HG03103 (cell line): ENCODE measurements at regions not wholly inside any gene's neighbourhood (a gene's known extent, or its start where the extent isn't known, plus 50 kb on each side); places are given as distances from the start of the nearest gene placed in this dataset.

Experiments
- ATAC-seq: cut with Tn5 transposase; IDR thresholded peaks from one replicate; pipeline ENCODE4 v1.9.1; 2021; ENCODE audit warnings: low read depth; ENCODE audit not compliant: unreplicated experiment

- ATAC-seq, result no peak
These were observed 59.1 kb downstream of the BOD1 start for GRCh38 chr5:173557123-173557903.

GRCh38 chr5:173556142-173557028 lies 60.1 kb downstream of the BOD1 start:
- ATAC-seq, result no peak

- ATAC-seq, result no peak
These were observed 61.3 kb downstream of the BOD1 start for GRCh38 chr5:173554989-173555705.

- ATAC-seq, result no peak
These were observed 62.2 kb downstream of the BOD1 start for GRCh38 chr5:173554038-173554955.

- no peak for ATAC-seq
These were observed 65.8 kb downstream of the BOD1 start for GRCh38 chr5:173550641-173551040.

GRCh38 chr5:173549644-173550043 lies 66.8 kb downstream of the BOD1 start:
- ATAC-seq, result no peak

- peak; percentile 68 for ATAC-seq
These were observed 68.9 kb downstream of the BOD1 start for GRCh38 chr5:173547579-173547978.

GRCh38 chr5:173542964-173543363 lies 73.5 kb downstream of the BOD1 start:
- ATAC-seq, result no peak

- no peak for ATAC-seq
These were observed 74.3 kb downstream of the BOD1 start for GRCh38 chr5:173542159-173542558.

GRCh38 chr5:173538654-173539053 lies 77.8 kb downstream of the BOD1 start:
- ATAC-seq, result no peak

- no peak for ATAC-seq
These were observed 78.4 kb downstream of the BOD1 start for GRCh38 chr5:173538018-173538417.

- no peak for ATAC-seq
These were observed 79.2 kb downstream of the BOD1 start for GRCh38 chr5:173537228-173537627.

- no peak for ATAC-seq
These were observed 80.3 kb downstream of the BOD1 start for GRCh38 chr5:173535976-173536639.

- ATAC-seq, result no peak
These were observed 81.1 kb downstream of the BOD1 start for GRCh38 chr5:173535166-173535975.

- ATAC-seq, result no peak
These were observed 81.8 kb downstream of the BOD1 start for GRCh38 chr5:173534664-173535063.

- ATAC-seq, result no peak
These were observed 82.4 kb downstream of the BOD1 start for GRCh38 chr5:173534031-173534430.

GRCh38 chr5:173532689-173533250 lies 83.7 kb downstream of the BOD1 start:
- ATAC-seq, result no peak

- ATAC-seq, result no peak
These were observed 84.6 kb downstream of the BOD1 start for GRCh38 chr5:173531863-173532262.
